ENCODE measurements at regions not wholly inside any gene's neighbourhood (a gene's known extent, or its start where the extent isn't known, plus 50 kb on each side); places are given as distances from the start of the nearest gene placed in this dataset.
A peak's percentile ranks its signal among the peaks of the same experiment; 100 is the strongest.

DNA sequence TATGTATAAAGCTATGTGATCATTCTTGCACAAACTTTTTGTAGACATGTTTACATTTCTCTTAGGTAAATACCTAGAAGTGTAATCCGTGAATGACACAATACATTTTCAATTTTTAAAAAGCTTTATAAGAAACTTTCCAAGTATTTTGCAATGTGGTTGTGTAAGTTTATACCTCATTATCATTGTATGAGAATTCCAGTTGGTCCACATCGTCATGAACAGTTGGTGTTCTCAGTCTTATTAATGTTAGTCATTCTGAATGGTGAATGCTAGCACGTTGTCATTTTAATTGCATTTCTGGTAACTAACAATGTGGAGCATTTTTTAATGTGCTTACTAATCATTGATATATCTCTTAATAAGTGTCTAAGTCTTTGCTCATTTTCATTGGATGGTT is 116.5 kb upstream of the F13A1 start:
- no peak for TF ChIP-seq POLR2A (IDR thresholded peaks at IDR 0.05)
- TF ChIP-seq EP300 (IDR thresholded peaks at IDR 0.05) = no peak
- no peak for TF ChIP-seq POLR2AphosphoS5 (IDR thresholded peaks at IDR 0.05)
- TF ChIP-seq, protein P1, sequence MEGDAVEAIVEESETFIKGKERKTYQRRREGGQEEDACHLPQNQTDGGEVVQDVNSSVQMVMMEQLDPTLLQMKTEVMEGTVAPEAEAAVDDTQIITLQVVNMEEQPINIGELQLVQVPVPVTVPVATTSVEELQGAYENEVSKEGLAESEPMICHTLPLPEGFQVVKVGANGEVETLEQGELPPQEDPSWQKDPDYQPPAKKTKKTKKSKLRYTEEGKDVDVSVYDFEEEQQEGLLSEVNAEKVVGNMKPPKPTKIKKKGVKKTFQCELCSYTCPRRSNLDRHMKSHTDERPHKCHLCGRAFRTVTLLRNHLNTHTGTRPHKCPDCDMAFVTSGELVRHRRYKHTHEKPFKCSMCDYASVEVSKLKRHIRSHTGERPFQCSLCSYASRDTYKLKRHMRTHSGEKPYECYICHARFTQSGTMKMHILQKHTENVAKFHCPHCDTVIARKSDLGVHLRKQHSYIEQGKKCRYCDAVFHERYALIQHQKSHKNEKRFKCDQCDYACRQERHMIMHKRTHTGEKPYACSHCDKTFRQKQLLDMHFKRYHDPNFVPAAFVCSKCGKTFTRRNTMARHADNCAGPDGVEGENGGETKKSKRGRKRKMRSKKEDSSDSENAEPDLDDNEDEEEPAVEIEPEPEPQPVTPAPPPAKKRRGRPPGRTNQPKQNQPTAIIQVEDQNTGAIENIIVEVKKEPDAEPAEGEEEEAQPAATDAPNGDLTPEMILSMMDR (IDR thresholded peaks at IDR 0.05) = no peak
- H3K27me3 ChIP-seq = no peaks in the 10 kb centered on the region
- H3K27ac ChIP-seq = no peak overlapping the region
- H3K36me3 ChIP-seq = no peaks in the 10 kb centered on the region
- no peaks in the 10 kb centered on the region for H3K4me1 ChIP-seq
- DNase-seq (ENCODE audit: low spot score in 2 of 2) = no peak
- no peaks in the 10 kb centered on the region for H3K9me3 ChIP-seq
- H3K4me3 ChIP-seq = no peak overlapping the region
- WGBS = 55% methylated on average over 3 of the region's 3 CpGs

DNA sequence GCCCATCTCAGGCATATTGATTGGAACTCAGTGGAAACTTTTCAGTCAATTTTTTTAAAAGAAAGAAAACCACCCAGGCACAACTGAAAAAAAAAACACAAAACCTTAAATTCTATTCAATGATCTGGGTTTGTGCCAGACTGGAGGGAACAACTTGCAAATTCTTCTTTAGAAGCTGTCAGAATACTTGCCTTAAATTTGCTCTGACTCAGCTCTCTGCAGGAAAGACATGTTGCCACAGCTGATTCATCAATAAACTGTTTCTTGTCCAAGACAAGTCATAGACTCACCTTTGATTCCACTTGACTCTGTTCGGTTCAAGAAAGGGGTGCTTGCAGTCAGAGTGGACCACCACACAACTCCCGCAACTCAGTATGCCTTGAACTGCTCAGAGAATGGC is 117.8 kb upstream of the F13A1 start:
- H3K36me3 ChIP-seq = no peaks in the 10 kb centered on the region
- WGBS = 67% methylated on average over 2 of the region's 2 CpGs
- TF ChIP-seq POLR2A (IDR thresholded peaks at IDR 0.05) (no peak), EP300 (IDR thresholded peaks at IDR 0.05) (no peak), POLR2AphosphoS5 (IDR thresholded peaks at IDR 0.05) (no peak)
- TF ChIP-seq, protein P1 (IDR thresholded peaks at IDR 0.05) = no peak

DNA sequence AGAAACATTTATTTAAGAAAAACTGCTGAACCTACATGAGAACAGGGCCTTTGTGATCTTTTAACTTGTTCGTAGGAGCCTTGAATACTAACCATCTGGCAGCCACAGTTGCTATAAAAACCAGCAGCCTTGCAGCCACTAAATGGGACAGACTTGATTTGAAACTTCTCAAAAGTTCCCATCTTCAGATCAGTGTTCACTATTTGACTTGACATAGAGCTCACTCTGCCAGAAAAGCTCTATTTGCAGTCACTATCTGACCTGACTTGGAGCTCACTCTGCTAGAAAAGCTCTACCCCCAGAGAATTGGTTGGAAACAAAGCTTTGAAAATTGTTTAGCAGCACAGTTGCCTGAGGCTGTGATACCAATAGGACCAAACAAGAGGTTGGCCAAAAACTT is 119.3 kb upstream of the F13A1 start:
- TF ChIP-seq, protein P1 (IDR thresholded peaks at IDR 0.05) = no peak
- TF ChIP-seq EP300 (IDR thresholded peaks at IDR 0.05) = no peak
- TF ChIP-seq POLR2AphosphoS5 (IDR thresholded peaks at IDR 0.05) = no peak
- TF ChIP-seq POLR2A (IDR thresholded peaks at IDR 0.05) = no peak
- H3K4me3 ChIP-seq = no peak overlapping the region
- H3K9me3 ChIP-seq = no peaks in the 10 kb centered on the region
- no peaks in the 10 kb centered on the region for H3K36me3 ChIP-seq
- no peak overlapping the region for H3K27ac ChIP-seq
- no peaks in the 10 kb centered on the region for H3K4me1 ChIP-seq
- WGBS = 67% methylated on average over 1 of the region's 1 CpG
- no peak for DNase-seq (ENCODE audit: low spot score in 2 of 2)
- no peaks in the 10 kb centered on the region for H3K27me3 ChIP-seq

More for the DNA sequence above, 117.8 kb upstream of the F13A1 start:
- no peak for DNase-seq (ENCODE audit: low spot score in 2 of 2)
- no peaks in the 10 kb centered on the region for H3K9me3 ChIP-seq
- no peak overlapping the region for H3K4me3 ChIP-seq
- no peaks in the 10 kb centered on the region for H3K27me3 ChIP-seq
- no peaks in the 10 kb centered on the region for H3K4me1 ChIP-seq
- H3K27ac ChIP-seq = no peak overlapping the region

DNA sequence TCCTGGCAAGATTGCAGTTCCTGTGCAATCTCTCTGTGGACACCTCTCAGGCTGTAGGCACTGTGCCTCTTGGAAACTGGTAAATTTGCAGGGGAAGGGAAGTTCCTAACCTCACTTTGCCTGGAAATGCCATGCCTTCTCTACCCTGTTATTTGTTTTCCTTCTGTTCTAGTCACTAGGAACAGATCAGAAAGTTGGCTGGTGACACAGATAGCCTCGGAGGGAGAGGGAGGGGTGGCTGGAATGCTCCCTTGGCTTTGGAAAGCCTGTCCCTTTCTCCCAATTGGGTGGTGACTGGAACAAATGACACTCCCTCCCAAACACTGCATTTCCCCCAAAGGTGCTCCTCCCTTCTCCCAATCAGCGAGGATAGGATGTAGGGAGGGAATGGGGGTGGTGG is 131.5 kb upstream of the F13A1 start:
- no peak overlapping the region for H3K4me3 ChIP-seq
- peak overlapping the region; percentile 68 for H3K27ac ChIP-seq
- no peaks in the 10 kb centered on the region for H3K36me3 ChIP-seq
- no peaks in the 10 kb centered on the region for H3K27me3 ChIP-seq
- DNase-seq (ENCODE audit: low spot score in 2 of 2) = no peak
- H3K9me3 ChIP-seq = no peaks in the 10 kb centered on the region
- 0% methylated on average over 2 of the region's 2 CpGs for WGBS
- H3K4me1 ChIP-seq = peaks cover 15% of the 10 kb centered on the region
- TF ChIP-seq POLR2AphosphoS5 (IDR thresholded peaks at IDR 0.05) (peak in 1 of 3 donors; percentile 9), EP300 (IDR thresholded peaks at IDR 0.05) (no peak)

DNA sequence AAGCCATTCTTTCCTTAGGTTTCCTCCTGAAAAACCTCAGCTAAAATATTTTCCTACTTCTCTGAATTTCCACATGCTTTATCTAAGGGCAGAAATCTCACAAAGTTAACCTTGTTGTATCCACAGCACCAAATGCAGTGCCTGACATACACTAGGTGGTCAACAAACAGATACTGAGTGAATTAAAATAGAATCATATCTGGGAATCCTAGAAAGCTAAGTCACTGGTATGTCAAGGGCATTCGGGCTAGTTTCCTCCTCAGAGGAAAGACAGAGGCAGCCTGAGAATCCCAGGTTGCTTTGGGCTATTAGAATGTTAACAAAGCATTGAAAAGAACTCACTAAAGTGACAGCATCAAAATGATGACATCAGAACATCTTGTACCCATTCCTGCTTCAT is 132.7 kb upstream of the F13A1 start:
- no peaks in the 10 kb centered on the region for H3K27me3 ChIP-seq
- no peak for TF ChIP-seq POLR2A (IDR thresholded peaks at IDR 0.05)
- TF ChIP-seq, protein P1 (IDR thresholded peaks at IDR 0.05) = no peak
- TF ChIP-seq POLR2AphosphoS5 (IDR thresholded peaks at IDR 0.05) = no peak
- TF ChIP-seq EP300 (IDR thresholded peaks at IDR 0.05) = no peak
- WGBS = 55% methylated on average over 1 of the region's 1 CpG
- no peaks in the 10 kb centered on the region for H3K36me3 ChIP-seq
- DNase-seq (ENCODE audit: low spot score in 2 of 2) = no peak
- no peak overlapping the region for H3K4me3 ChIP-seq
- peak overlapping the region; percentile 68 for H3K27ac ChIP-seq
- H3K4me1 ChIP-seq = peaks cover 15% of the 10 kb centered on the region
- no peaks in the 10 kb centered on the region for H3K9me3 ChIP-seq

DNA sequence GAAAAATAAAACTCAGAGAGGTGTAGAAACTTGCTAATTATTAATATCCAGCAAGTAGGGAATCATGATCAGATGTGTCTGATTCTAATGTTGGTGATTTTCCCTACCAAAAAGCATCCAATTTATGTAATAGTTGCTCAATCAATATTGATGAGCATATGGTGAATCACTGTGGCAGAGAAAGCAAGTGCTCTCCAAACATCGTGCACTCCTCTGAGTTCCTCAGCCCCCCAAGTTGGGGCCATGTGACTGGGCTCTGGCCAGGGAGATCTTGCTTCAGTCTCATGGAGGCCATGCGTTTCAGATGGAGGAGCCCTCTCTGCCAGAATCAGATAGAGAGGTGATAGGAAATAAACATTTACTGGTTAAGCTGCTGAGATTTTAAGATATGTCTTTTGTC is 133.2 kb upstream of the LY86 start:
- no peaks in the 10 kb centered on the region for H3K36me3 ChIP-seq
- H3K4me1 ChIP-seq = peaks cover 15% of the 10 kb centered on the region
- no peak overlapping the region for H3K27ac ChIP-seq
- no peaks in the 10 kb centered on the region for H3K27me3 ChIP-seq
- DNase-seq (ENCODE audit: low spot score in 2 of 2) = peak in 1 of 2 donors; percentile 82
- WGBS = 63% methylated on average over 2 of the region's 2 CpGs
- no peak overlapping the region for H3K4me3 ChIP-seq
- H3K9me3 ChIP-seq = no peaks in the 10 kb centered on the region
- TF ChIP-seq POLR2AphosphoS5 (IDR thresholded peaks at IDR 0.05) = peak in 1 of 3 donors; percentile 48
- no peak for TF ChIP-seq EP300 (IDR thresholded peaks at IDR 0.05)
